HUES48 (cell line): ENCODE measurements at regions not wholly inside any gene's neighbourhood (a gene's known extent, or its start where the extent isn't known, plus 50 kb on each side); places are given as distances from the start of the nearest gene placed in this dataset.

ENCODE experiments used
- H3K27ac ChIP-seq: one replicate; pipeline ENCODE4 v1.7.0; 2013; ENCODE audit warnings: low read depth, low read length, inconsistent platforms
- H3K27me3 ChIP-seq: 2 replicates; pipeline ENCODE4 v1.6.1; 2013; ENCODE audit warnings: mild to moderate bottlenecking, low read length; ENCODE audit not compliant: control insufficient read depth, insufficient read depth
- H3K36me3 ChIP-seq: 2 replicates; pipeline ENCODE4 v1.6.1; 2013; ENCODE audit warnings: low read length; ENCODE audit not compliant: control insufficient read depth, insufficient read depth
- H3K4me1 ChIP-seq: 2 replicates; pipeline ENCODE4 v1.6.1; 2013; ENCODE audit warnings: mild to moderate bottlenecking, low read length; ENCODE audit not compliant: control insufficient read depth, insufficient read depth
- H3K4me3 ChIP-seq: 2 replicates; pipeline ENCODE4 v1.5.1; 2013; ENCODE audit warnings: mild to moderate bottlenecking, low read depth, low read length
- H3K9ac ChIP-seq: 2 replicates; pipeline ENCODE4 v1.6.1; 2013; ENCODE audit warnings: mild to moderate bottlenecking, low read depth, low read length, moderate library complexity
- H3K9me3 ChIP-seq: 2 replicates; pipeline ENCODE4 v1.6.1; 2013; ENCODE audit warnings: low read length; ENCODE audit not compliant: control insufficient read depth, insufficient read depth

GRCh38 chr5:156240414-156240813, 86.5 kb upstream of the SGCD start:
- no peaks in the 10 kb centered on the region for H3K9me3 ChIP-seq
- H3K9ac ChIP-seq = no peak overlapping the region
- H3K36me3 ChIP-seq = no peaks in the 10 kb centered on the region
- H3K4me1 ChIP-seq = no peaks in the 10 kb centered on the region
- no peak overlapping the region for H3K27ac ChIP-seq
- no peaks in the 10 kb centered on the region for H3K27me3 ChIP-seq
- H3K4me3 ChIP-seq = no peak overlapping the region

DNA sequence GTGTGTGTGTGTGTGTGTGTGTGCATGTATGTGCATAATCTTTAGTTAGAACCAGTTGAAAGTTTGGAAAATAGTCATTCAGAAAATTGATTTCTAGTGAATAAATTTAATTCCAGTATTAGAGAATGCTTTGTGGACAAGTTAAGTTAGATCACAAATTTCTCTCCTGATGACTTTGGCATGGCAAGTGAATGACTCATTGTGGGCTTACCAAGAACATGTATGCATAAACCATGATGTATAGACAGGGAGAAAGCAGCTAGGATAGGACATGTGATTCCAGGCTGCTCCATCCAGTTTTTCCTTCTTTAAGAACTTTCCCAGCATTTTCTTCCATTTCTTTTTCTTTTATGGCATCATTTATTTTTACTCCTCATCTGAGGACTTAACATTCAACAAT, 85.7 kb upstream of the SGCD start:
- H3K27ac ChIP-seq = no peak overlapping the region
- H3K4me3 ChIP-seq = no peak overlapping the region
- H3K36me3 ChIP-seq = no peaks in the 10 kb centered on the region
- H3K27me3 ChIP-seq = no peaks in the 10 kb centered on the region
- H3K9me3 ChIP-seq = no peaks in the 10 kb centered on the region
- H3K4me1 ChIP-seq = no peaks in the 10 kb centered on the region
- no peak overlapping the region for H3K9ac ChIP-seq

DNA sequence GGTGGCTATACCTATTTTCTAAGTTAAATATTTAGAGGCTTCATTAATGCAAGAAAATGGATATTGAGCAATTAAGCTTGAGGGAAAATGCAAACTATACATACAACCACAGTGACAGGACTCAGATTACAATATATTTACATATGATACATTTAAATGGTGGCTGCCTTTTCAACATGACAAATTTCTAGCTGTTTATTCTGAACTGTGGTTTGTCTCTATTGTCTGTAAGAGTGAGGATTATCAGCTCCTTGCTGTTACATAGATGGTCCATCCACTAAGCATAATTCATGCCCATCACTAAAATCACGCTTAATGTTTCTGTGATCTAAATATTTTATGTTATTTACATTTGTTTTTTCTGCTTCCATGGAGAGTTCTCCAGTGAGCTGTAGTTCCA, 81.1 kb upstream of the SGCD start:
- H3K4me3 ChIP-seq = no peak overlapping the region
- peaks cover 4% of the 10 kb centered on the region; the same call in 1 of the 2 replicates for H3K4me1 ChIP-seq
- no peak overlapping the region for H3K27ac ChIP-seq
- H3K9ac ChIP-seq = no peak overlapping the region
- H3K36me3 ChIP-seq = no peaks in the 10 kb centered on the region
- no peaks in the 10 kb centered on the region for H3K9me3 ChIP-seq
- no peaks in the 10 kb centered on the region for H3K27me3 ChIP-seq

GRCh38 chr5:156251076-156251475, 75.9 kb upstream of the SGCD start:
- H3K9ac ChIP-seq = no peak overlapping the region
- peaks cover 4% of the 10 kb centered on the region; the same call in 1 of the 2 replicates for H3K4me1 ChIP-seq
- H3K27ac ChIP-seq = no peak overlapping the region
- no peak overlapping the region for H3K4me3 ChIP-seq
- no peaks in the 10 kb centered on the region for H3K27me3 ChIP-seq
- H3K9me3 ChIP-seq = no peaks in the 10 kb centered on the region
- no peaks in the 10 kb centered on the region for H3K36me3 ChIP-seq

DNA sequence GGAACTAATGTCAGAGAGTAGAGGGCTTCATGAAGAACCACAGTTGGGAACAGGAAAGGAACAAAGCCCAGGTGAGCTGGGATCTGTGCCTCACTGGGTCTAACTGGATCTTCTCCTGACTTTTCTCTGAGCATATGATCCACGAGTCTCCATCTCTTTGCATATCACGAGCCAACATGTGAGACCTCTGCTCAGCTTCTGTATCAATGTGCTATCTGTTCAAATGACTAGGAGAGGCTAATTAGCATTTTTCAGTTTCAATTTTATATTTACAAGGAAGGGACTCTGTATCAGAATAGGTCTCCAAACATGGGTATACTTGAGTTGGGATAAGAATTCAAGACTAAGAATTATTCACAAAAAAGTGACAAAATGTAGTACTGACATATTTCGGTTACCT, 73.8 kb upstream of the SGCD start:
- H3K27ac ChIP-seq = no peak overlapping the region
- no peaks in the 10 kb centered on the region for H3K36me3 ChIP-seq
- H3K9me3 ChIP-seq = no peaks in the 10 kb centered on the region
- no peak overlapping the region for H3K9ac ChIP-seq
- H3K27me3 ChIP-seq = no peaks in the 10 kb centered on the region
- no peak overlapping the region for H3K4me3 ChIP-seq
- H3K4me1 ChIP-seq = no peaks in the 10 kb centered on the region

GRCh38 chr5:156254196-156254595, 72.8 kb upstream of the SGCD start:
- Histone ChIP-seq H3K36me3 (no peaks in the 10 kb centered on the region), H3K27ac (no peak overlapping the region), H3K4me1 (no peaks in the 10 kb centered on the region), H3K4me3 (no peak overlapping the region), H3K9me3 (no peaks in the 10 kb centered on the region), H3K27me3 (no peaks in the 10 kb centered on the region), H3K9ac (no peak overlapping the region)

GRCh38 chr5:156256642-156257041, 70.3 kb upstream of the SGCD start:
- Histone ChIP-seq H3K9ac (no peak overlapping the region), H3K9me3 (no peaks in the 10 kb centered on the region), H3K36me3 (no peaks in the 10 kb centered on the region), H3K27ac (no peak overlapping the region), H3K27me3 (no peaks in the 10 kb centered on the region), H3K4me3 (no peak overlapping the region), H3K4me1 (no peaks in the 10 kb centered on the region)

DNA sequence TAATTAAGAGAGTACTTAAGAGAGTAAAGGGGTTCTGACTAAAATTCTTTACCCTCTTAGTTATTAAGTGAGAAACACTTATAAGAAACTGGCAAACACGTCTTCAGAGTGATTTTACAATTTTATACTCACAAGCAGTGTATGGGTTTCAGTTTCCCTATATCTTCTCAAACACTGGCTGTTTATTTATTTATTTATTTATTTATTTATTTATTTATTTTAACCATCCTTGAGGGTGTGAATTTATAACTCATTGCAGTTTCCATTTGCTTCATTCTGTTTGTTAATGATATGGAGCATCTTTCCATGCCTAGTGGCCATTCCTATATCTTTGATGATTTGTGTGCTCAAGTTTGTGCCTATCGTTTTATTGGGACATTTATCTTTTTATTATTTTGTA, 68.0 kb upstream of the SGCD start:
- Histone ChIP-seq H3K27me3 (no peaks in the 10 kb centered on the region), H3K9ac (no peak overlapping the region), H3K4me3 (no peak overlapping the region), H3K36me3 (no peaks in the 10 kb centered on the region), H3K27ac (no peak overlapping the region), H3K4me1 (no peaks in the 10 kb centered on the region), H3K9me3 (no peaks in the 10 kb centered on the region)

- Histone ChIP-seq H3K36me3 (no peaks in the 10 kb centered on the region), H3K27ac (no peak overlapping the region), H3K9ac (no peak overlapping the region), H3K27me3 (no peaks in the 10 kb centered on the region), H3K4me1 (no peaks in the 10 kb centered on the region), H3K4me3 (no peak overlapping the region), H3K9me3 (no peaks in the 10 kb centered on the region)
Observed at GRCh38 chr5:156259618-156260017, 67.3 kb upstream of the SGCD start.

DNA sequence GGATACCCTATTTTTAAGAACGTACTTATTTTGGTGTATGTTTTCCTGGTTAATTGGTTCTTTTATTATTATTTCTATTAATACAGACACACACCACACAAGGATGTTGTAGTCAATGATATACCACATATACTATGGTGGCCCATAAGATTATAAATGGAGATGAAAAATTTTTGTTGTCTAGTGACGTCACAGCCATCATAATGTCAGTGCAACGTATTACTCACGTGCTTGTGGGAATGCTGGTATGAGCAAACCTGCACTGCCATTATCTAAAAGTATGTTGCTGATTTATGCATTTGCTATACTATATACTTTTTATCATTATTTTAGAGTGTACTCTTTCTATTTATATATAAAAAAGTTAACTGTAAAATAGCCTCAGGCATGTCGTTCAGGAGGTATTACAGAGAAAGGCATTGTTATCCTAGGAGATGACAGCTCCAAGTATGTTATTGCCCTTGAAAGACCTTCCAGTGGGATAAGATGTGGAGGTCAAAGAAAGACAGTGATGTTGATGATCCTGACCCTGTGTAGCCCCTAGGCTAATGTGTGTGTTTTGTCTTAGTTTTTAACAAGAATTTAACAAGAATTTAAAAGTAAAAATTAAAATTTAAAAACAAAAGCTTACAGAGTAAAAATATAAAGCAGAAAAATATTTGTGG, 65.6 kb upstream of the SGCD start:
- H3K27me3 ChIP-seq = no peaks in the 10 kb centered on the region
- H3K9ac ChIP-seq = no peak overlapping the region
- no peaks in the 10 kb centered on the region for H3K9me3 ChIP-seq
- no peak overlapping the region for H3K27ac ChIP-seq
- H3K36me3 ChIP-seq = no peaks in the 10 kb centered on the region
- H3K4me1 ChIP-seq = no peaks in the 10 kb centered on the region
- H3K4me3 ChIP-seq = no peak overlapping the region

GRCh38 chr5:156271569-156271968, 55.4 kb upstream of the SGCD start:
- H3K9ac ChIP-seq = no peak overlapping the region
- no peak overlapping the region for H3K27ac ChIP-seq

More at GRCh38 chr5:156271569-156271968, 55.4 kb upstream of the SGCD start:
- Histone ChIP-seq H3K4me3 (no peak overlapping the region), H3K27me3 (no peaks in the 10 kb centered on the region), H3K36me3 (no peaks in the 10 kb centered on the region), H3K9me3 (peaks cover 3% of the 10 kb centered on the region; the same call in 1 of the 2 replicates), H3K4me1 (peaks cover 9% of the 10 kb centered on the region; the same call in 1 of the 2 replicates)
